ENCODE measurements at regions not wholly inside any gene's neighbourhood (a gene's known extent, or its start where the extent isn't known, plus 50 kb on each side); places are given as distances from the start of the nearest gene placed in this dataset.
"Not testable (repeated sequence)": the region's sequence is repeated elsewhere in the genome, so short reads cannot be mapped to it uniquely, and the experiment has no call there.

DNA sequence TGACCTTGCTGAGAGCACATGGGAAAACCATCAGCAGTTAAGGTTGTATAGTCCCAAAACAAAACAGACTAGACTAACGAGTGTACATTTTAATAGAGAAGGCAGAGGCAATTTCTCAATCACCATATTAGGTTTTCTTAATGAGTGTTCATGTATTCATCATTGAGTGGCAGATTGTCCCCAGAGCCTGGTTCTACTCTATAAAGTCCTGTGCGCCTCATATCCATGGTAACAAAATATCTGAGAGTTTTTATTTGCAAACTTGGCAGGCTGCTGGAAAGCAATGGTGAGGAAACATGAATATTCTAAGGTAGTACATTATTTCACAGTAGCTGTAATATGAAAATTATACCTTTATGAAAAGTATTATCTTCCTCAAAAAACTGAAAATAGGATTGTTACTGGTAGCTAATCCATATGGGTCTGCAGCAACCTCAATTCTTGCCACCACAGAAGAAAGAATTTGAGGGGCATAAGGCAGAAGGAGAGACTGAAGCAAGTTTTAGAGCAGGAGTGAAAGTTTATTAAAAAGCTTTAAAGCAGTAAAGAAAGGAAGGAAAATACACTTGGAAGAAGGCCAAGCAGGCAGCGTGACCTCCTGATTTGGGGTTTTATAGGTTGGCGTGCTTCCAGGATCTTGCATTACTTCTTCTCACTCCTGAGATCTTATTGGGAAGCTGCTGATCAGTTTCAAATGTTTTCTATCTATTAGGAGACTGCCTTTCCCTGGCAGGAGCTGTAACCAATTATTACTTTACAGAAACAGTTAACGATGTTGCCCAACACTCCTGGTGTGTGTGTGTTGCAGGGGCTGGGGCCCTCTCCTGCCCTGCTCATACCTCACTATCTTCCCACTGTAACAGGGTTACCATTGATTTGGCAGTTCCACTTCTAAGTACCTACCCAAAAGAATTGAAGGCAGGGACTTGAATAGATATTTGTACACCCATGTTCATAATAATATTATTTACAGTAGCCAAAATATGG is 154.0 kb upstream of the NUDT4 start:
- no peak overlapping the region for H3K4me3 Mint-ChIP-seq
- DNase-seq (ENCODE audit: low spot score in 2 of 2) (no peak), ATAC-seq (replicated peaks; ENCODE audit: extremely low read depth, poor library complexity, severe bottlenecking) (no peak)
- no peak overlapping the region for H3K27ac Mint-ChIP-seq (ENCODE audit: low read depth)
- peaks cover 8% of the 10 kb centered on the region for H3K9me3 Mint-ChIP-seq
- no peaks in the 10 kb centered on the region for H3K4me1 Mint-ChIP-seq
- H3K27me3 Mint-ChIP-seq, result peaks cover 35% of the 10 kb centered on the region
- H3K36me3 Mint-ChIP-seq (ENCODE audit: insufficient read depth), result peaks cover 1% of the 10 kb centered on the region

DNA sequence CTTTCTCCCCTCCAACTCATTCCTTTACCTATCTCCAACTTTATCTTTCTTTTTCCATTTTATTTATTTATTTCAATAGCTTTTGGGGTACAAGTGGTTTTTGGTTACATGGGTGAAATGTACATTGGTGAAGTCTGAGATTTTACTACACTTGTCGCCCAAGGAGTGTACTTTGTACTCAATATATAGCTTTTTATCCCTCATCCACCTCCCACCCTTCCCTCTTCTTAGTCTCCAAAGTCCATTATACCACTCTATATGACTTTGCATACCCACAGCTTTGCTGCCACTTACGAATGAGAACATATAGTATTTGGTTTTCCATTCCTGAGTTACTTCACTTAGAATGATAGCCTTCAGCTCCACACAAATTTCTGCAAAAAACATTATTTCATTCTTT is 152.6 kb upstream of the NUDT4 start:
- DNase-seq (ENCODE audit: low spot score in 2 of 2), result no peak

DNA sequence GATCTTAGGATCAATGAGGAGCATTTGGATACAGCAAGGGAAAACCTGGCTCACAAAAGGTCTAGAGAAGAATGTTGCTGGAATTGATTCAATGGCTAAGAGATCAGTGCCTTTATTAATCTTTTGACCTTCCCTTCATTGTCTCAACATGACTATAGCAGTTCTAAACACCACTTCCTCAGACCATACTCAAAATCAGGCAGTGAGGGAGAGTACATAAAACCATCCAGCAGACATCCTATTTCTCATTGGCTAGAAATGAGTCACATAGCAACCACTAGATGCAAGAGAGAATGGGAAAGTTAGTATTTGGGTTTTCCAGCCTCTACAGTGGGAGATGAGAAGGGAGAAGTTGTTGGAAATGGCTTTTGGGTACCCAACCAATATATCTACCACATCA is 151.4 kb upstream of the NUDT4 start:
- no peak overlapping the region for H3K4me3 Mint-ChIP-seq
- peaks cover 26% of the 10 kb centered on the region for H3K27me3 Mint-ChIP-seq
- no peaks in the 10 kb centered on the region for H3K4me1 Mint-ChIP-seq
- ATAC-seq (replicated peaks; ENCODE audit: extremely low read depth, poor library complexity, severe bottlenecking), result no peak
- H3K36me3 Mint-ChIP-seq (ENCODE audit: insufficient read depth), result no peaks in the 10 kb centered on the region
- H3K9me3 Mint-ChIP-seq, result peaks cover 7% of the 10 kb centered on the region
- H3K27ac Mint-ChIP-seq (ENCODE audit: low read depth), result no peak overlapping the region
- no peak for DNase-seq (ENCODE audit: low spot score in 2 of 2)

More for the DNA sequence above, 152.6 kb upstream of the NUDT4 start:
- ATAC-seq (replicated peaks; ENCODE audit: extremely low read depth, poor library complexity, severe bottlenecking), result no peak
- Mint-ChIP-seq H3K4me3 (no peak overlapping the region), H3K36me3 (ENCODE audit: insufficient read depth) (no peaks in the 10 kb centered on the region), H3K27ac (ENCODE audit: low read depth) (no peak overlapping the region), H3K9me3 (peaks cover 8% of the 10 kb centered on the region), H3K27me3 (peaks cover 33% of the 10 kb centered on the region), H3K4me1 (no peaks in the 10 kb centered on the region)

DNA sequence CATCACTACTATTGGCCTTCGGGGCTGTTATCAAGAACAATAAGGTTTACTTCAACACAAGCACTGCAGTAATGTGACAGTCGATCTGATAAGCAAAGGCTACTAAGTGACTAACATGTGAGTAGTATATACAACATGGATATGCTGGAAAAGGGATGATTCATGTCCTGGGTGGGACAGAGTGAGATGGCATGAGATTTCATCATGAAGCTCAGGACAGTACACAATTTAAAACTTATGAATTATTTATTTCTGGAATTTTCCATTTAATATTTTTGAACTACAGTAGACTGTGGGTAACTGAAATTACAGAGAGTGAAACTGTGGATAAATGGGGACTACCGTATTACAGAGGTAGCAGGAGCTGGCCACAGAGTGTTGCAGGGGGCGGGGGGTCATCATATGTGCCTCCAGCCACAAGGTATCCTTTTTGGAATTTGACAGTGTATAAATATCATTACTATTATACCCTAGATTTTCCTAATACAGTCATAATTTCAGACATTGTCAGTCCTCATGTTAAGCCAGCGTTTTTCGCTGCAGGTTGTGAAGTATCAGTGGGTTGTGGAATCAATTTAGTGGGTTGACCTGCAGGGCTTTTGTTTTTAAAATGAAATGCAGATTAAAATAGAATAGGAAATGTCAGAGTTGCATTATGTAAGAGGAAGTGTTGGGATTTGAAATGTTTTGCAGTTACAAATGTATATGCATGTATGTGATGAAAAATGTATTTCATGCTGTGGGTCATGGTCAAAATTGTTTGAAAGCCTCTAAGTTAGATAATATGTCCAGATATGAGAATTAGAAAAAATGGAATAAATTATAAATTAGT is 148.0 kb upstream of the NUDT4 start:
- DNase-seq (ENCODE audit: low spot score in 2 of 2) (no peak), ATAC-seq (replicated peaks; ENCODE audit: extremely low read depth, poor library complexity, severe bottlenecking) (no peak)
- H3K9me3 Mint-ChIP-seq, result no peaks in the 10 kb centered on the region
- H3K4me1 Mint-ChIP-seq, result no peaks in the 10 kb centered on the region
- H3K4me3 Mint-ChIP-seq, result no peak overlapping the region
- no peak overlapping the region for H3K27ac Mint-ChIP-seq (ENCODE audit: low read depth)
- peaks cover 38% of the 10 kb centered on the region for H3K27me3 Mint-ChIP-seq
- no peaks in the 10 kb centered on the region for H3K36me3 Mint-ChIP-seq (ENCODE audit: insufficient read depth)

DNA sequence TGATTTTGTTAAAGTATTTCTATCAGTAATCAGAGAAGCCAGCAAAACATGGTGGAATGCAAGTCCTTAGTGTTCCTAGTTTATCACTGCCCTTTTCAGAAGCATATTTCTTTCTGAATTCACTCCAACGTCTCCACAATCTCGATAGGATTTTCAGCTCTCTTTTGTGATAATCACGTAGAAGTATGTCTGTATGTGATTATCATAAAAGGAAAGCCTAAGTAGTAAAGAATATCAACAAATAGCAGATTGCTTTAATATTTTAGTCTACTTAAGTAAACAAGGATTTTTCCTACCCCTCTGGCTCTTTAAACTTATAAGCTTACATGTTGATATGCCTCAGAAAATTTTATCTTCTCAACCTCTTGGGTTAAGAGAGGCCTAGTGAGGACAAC is 147.4 kb upstream of the NUDT4 start:
- DNase-seq (ENCODE audit: low spot score in 2 of 2) (no peak), ATAC-seq (replicated peaks; ENCODE audit: extremely low read depth, poor library complexity, severe bottlenecking) (no peak)
- Mint-ChIP-seq H3K36me3 (ENCODE audit: insufficient read depth) (no peaks in the 10 kb centered on the region), H3K9me3 (no peaks in the 10 kb centered on the region), H3K4me1 (no peaks in the 10 kb centered on the region), H3K27me3 (peaks cover 44% of the 10 kb centered on the region), H3K4me3 (no peak overlapping the region), H3K27ac (ENCODE audit: low read depth) (no peak overlapping the region)

DNA sequence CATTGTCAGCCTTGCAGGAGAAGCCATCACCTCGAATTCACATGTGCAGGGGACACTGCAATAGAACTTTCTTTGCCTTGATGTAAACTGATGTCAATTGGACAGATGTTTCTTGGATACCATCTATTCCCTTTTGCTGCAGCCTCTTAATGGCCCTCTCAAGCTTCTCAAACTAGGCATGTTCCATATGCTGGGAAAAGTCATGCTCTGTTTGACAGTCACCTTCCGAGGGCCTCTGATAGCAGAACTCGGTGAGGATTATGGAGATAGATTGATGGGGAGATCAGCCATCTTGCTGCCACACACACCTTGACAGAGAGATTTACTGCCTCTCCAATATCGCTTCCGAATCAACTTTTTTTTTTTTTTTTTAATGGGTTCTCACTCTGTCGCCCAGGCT is 145.8 kb upstream of the NUDT4 start:
- no peaks in the 10 kb centered on the region for H3K9me3 Mint-ChIP-seq
- H3K27me3 Mint-ChIP-seq, result peaks cover 56% of the 10 kb centered on the region
- no peak overlapping the region for H3K27ac Mint-ChIP-seq (ENCODE audit: low read depth)
- H3K4me3 Mint-ChIP-seq, result no peak overlapping the region
- no peaks in the 10 kb centered on the region for H3K36me3 Mint-ChIP-seq (ENCODE audit: insufficient read depth)
- H3K4me1 Mint-ChIP-seq, result no peaks in the 10 kb centered on the region
- no peak for DNase-seq (ENCODE audit: low spot score in 2 of 2)
- ATAC-seq (replicated peaks; ENCODE audit: extremely low read depth, poor library complexity, severe bottlenecking), result no peak

DNA sequence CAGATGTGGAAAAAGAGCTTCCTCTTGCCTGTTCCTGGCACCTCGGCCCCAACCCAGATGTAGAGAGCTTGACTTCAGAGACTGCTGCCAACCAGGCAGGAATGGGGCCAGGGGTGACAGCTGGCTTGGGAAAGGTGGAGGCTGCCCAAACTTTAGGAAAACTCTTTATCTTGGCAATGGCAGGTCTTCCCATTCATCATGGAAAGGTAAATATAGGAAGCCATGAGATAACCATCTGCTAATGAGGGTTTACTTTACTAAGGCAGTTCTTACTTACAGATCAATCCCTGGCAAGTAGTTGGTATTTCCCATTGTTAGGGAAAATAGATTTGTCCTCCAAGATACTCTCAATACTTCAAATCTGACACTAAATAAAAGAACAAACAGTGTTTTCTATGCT is 143.1 kb upstream of the NUDT4 start:
- ATAC-seq (replicated peaks; ENCODE audit: extremely low read depth, poor library complexity, severe bottlenecking), result no peak
- no peak overlapping the region for H3K27ac Mint-ChIP-seq (ENCODE audit: low read depth)

DNA sequence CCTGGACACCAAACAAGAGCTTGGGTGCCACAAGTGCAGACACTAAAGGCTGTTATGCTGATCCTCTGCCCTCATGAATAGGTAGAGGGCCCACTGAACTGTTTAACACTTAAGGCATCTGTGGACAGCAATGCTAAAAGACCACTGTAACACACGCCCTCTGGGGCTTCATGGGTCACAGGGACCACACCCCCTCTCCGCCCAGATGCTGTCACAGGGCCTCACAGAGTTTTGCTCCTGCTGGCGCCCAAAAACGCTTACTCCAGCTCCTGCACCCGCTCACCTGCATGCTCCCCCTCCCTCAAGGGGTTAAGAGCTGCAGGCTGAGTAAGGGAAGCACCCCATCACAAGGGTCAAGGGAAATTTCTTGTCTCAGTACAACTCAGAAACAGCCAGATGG is 141.8 kb upstream of the NUDT4 start:
- H3K4me3 Mint-ChIP-seq, result no peak overlapping the region
- H3K9me3 Mint-ChIP-seq, result peaks cover 5% of the 10 kb centered on the region
- H3K27me3 Mint-ChIP-seq, result peaks cover 41% of the 10 kb centered on the region
- ATAC-seq (replicated peaks; ENCODE audit: extremely low read depth, poor library complexity, severe bottlenecking), result no peak
- DNase-seq (ENCODE audit: low spot score in 2 of 2), result no peak
- no peak overlapping the region for H3K27ac Mint-ChIP-seq (ENCODE audit: low read depth)
- no peaks in the 10 kb centered on the region for H3K36me3 Mint-ChIP-seq (ENCODE audit: insufficient read depth)
- no peaks in the 10 kb centered on the region for H3K4me1 Mint-ChIP-seq

More for the DNA sequence above, 143.1 kb upstream of the NUDT4 start:
- peaks cover 41% of the 10 kb centered on the region for H3K27me3 Mint-ChIP-seq
- H3K36me3 Mint-ChIP-seq (ENCODE audit: insufficient read depth), result no peaks in the 10 kb centered on the region
- no peak overlapping the region for H3K4me3 Mint-ChIP-seq
- H3K9me3 Mint-ChIP-seq, result peaks cover 2% of the 10 kb centered on the region
- DNase-seq (ENCODE audit: low spot score in 2 of 2), result no peak
- H3K4me1 Mint-ChIP-seq, result no peaks in the 10 kb centered on the region

DNA sequence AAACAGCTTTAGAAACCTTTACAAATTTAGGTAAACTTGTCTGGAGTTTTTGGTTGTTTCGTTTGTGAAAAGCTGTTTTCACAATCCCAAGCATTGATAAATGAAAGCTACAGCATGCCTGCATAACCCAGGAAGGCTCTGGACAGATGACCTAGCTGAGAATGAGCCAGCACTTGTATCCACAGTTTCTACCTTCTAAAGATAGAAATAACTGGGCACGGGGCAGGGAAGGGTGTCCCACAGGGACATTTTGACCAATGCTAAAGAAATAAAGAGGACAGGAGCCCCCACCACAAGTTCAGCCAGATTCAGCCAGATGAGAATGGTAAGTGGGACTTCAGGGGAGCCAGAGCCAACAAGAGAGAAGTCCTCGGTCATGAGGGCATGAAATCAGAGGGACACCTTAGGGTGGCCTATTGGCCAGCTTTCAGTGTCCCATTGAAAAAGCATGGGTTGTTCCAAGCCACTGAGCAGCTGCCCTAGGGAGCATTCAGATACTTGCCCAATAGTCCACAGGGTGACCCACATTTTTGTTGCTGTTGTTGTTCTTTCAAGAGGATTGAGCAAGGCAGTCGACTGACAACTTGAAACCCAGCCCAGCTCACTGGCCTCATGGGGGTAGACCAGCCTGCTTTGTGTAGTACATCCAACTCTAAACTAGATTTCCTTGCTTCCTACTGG is 140.3 kb upstream of the NUDT4 start:
- ATAC-seq (replicated peaks; ENCODE audit: extremely low read depth, poor library complexity, severe bottlenecking), result no peak
- H3K4me3 Mint-ChIP-seq, result no peak overlapping the region
- H3K4me1 Mint-ChIP-seq, result no peaks in the 10 kb centered on the region
- H3K36me3 Mint-ChIP-seq (ENCODE audit: insufficient read depth), result no peaks in the 10 kb centered on the region
- no peak overlapping the region for H3K27ac Mint-ChIP-seq (ENCODE audit: low read depth)
- DNase-seq (ENCODE audit: low spot score in 2 of 2), result no peak
- H3K9me3 Mint-ChIP-seq, result peaks cover 5% of the 10 kb centered on the region
- H3K27me3 Mint-ChIP-seq, result peaks cover 27% of the 10 kb centered on the region

DNA sequence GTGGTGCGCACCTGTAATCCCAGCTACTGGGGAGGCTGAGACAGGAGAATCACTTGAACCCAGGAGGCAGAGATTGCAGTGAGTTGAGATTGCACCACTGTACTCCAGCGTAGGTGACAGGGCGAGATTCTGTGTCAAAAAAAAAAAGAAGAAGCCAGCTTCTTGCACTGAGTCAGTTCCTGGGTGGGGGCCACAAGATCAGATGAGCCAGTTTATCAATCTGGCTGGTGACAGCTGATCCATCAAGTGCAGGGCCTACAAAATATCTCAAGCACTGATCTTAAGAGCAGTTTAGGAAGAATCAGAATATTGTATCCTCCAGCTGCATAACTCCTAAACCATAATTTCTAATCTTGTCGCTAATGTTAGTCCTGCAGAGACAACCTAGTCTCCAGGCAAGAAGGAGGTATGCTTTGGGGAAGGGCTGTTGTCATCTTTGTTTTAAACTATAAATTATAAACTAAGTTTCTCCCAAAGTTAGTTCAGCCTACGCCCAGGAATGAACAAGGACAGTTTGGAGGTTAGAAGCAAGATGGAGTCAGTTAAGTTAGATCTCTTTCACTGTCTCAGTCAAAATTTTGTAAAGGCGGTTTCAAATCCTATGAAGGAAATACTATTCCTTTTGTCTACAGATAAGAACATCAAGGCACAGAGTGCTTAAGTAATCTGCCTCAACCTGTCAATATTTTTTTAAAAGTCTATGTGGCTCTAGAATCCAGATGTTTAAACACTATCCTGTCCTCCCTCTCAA is 139.0 kb upstream of the NUDT4 start:
- not testable (repeated sequence) for ATAC-seq (replicated peaks; ENCODE audit: extremely low read depth, poor library complexity, severe bottlenecking); H3K4me3 Mint-ChIP-seq; H3K4me1 Mint-ChIP-seq; H3K36me3 Mint-ChIP-seq (ENCODE audit: insufficient read depth); DNase-seq (ENCODE audit: low spot score in 2 of 2); H3K27ac Mint-ChIP-seq (ENCODE audit: low read depth); H3K9me3 Mint-ChIP-seq
- peaks cover 20% of the 10 kb centered on the region for H3K27me3 Mint-ChIP-seq

DNA sequence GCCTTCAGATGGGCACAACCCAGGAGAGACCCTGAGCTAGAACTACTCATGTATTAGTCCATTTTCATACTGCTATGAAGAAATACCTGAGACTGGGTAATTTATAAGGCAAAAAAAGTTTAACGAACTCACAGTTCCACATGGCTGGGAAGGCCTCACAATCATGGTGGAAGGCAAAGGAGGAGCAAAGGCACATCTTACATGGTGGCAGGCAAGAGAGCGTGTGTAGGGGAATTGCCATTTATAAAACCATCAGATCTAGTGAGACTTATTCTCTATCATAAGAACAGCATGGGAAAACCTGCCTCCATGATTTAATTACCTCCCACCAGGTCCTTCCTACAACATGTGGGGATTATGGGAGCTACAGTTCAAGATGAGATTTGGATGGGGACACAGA is 137.9 kb upstream of the NUDT4 start:
- H3K4me3 Mint-ChIP-seq; H3K9me3 Mint-ChIP-seq; H3K36me3 Mint-ChIP-seq (ENCODE audit: insufficient read depth); DNase-seq (ENCODE audit: low spot score in 2 of 2); H3K27ac Mint-ChIP-seq (ENCODE audit: low read depth); H3K4me1 Mint-ChIP-seq; ATAC-seq (replicated peaks; ENCODE audit: extremely low read depth, poor library complexity, severe bottlenecking): not testable (repeated sequence)
- peaks cover 17% of the 10 kb centered on the region for H3K27me3 Mint-ChIP-seq

Data from central memory CD8-positive, alpha-beta T cell (primary cell).